IgD-negative memory B cell (primary cell): ENCODE measurements at regions not wholly inside any gene's neighbourhood (a gene's known extent, or its start where the extent isn't known, plus 50 kb on each side); places are given as distances from the start of the nearest gene placed in this dataset.

Experiments
- H3K27ac Mint-ChIP-seq, 3 donors: one replicate each; pipeline ENCODE4 v1.8.0; 2020 to 2022; ENCODE audit warnings: mild to moderate bottlenecking in 3 of 3, mixed read lengths in 3 of 3, moderate library complexity in 1 of 3
- H3K27me3 Mint-ChIP-seq: one replicate; pipeline ENCODE4 v1.8.0; 2021; ENCODE audit warnings: mixed read lengths
- H3K36me3 Mint-ChIP-seq: one replicate; pipeline ENCODE4 v1.8.0; 2020; ENCODE audit warnings: mild to moderate bottlenecking, mixed read lengths
- H3K4me1 Mint-ChIP-seq, 3 donors: one replicate each; pipeline ENCODE4 v1.8.0; 2020 to 2022; ENCODE audit warnings: mixed read lengths in 3 of 3, mild to moderate bottlenecking in 1 of 3
- H3K4me3 Mint-ChIP-seq, 4 donors: one replicate each; pipeline ENCODE4 v1.8.0; 2020 to 2022; ENCODE audit warnings: mild to moderate bottlenecking in 4 of 4, mixed read lengths in 4 of 4, moderate library complexity in 3 of 4
- H3K9me3 Mint-ChIP-seq, 3 donors: one replicate each; pipeline ENCODE4 v1.8.0; 2020 to 2021; ENCODE audit warnings: mixed read lengths in 3 of 3, mild to moderate bottlenecking in 1 of 3

GRCh38 chr15:25237291-25237978 lies 201.4 kb downstream of the UBE3A start:
- Mint-ChIP-seq H3K9me3 (peaks cover 0 to 5% (median 0%) of the 10 kb centered on the region in 3 donors), H3K27me3 (no peaks in the 10 kb centered on the region), H3K36me3 (no peaks in the 10 kb centered on the region), H3K4me1 (no peaks in the 10 kb centered on the region), H3K27ac (no peak overlapping the region), H3K4me3 (no peak overlapping the region)

- no peaks in the 10 kb centered on the region for H3K4me1 Mint-ChIP-seq
- no peaks in the 10 kb centered on the region for H3K36me3 Mint-ChIP-seq
- peaks cover 0 to 5% (median 0%) of the 10 kb centered on the region in 3 donors for H3K9me3 Mint-ChIP-seq
- H3K27me3 Mint-ChIP-seq, result no peaks in the 10 kb centered on the region
- no peak overlapping the region for H3K27ac Mint-ChIP-seq
- H3K4me3 Mint-ChIP-seq, result no peak overlapping the region
These were observed 200.7 kb downstream of the UBE3A start for GRCh38 chr15:25238126-25238525.

- Mint-ChIP-seq H3K9me3 (peaks cover 0 to 5% (median 0%) of the 10 kb centered on the region in 3 donors), H3K27ac (no peak overlapping the region), H3K4me3 (no peak overlapping the region), H3K36me3 (no peaks in the 10 kb centered on the region), H3K4me1 (no peaks in the 10 kb centered on the region), H3K27me3 (no peaks in the 10 kb centered on the region)
These were observed 199.9 kb downstream of the UBE3A start for GRCh38 chr15:25238716-25239470.

- no peak overlapping the region for H3K27ac Mint-ChIP-seq
- H3K27me3 Mint-ChIP-seq, result no peaks in the 10 kb centered on the region
- no peak overlapping the region for H3K4me3 Mint-ChIP-seq
- H3K36me3 Mint-ChIP-seq, result no peaks in the 10 kb centered on the region
- peaks cover 0 to 5% (median 0%) of the 10 kb centered on the region in 3 donors for H3K9me3 Mint-ChIP-seq
- no peaks in the 10 kb centered on the region for H3K4me1 Mint-ChIP-seq
These were observed 199.1 kb downstream of the UBE3A start for GRCh38 chr15:25239471-25240345.

GRCh38 chr15:25240461-25241021 lies 198.3 kb downstream of the UBE3A start:
- H3K4me1 Mint-ChIP-seq, result no peaks in the 10 kb centered on the region
- H3K27me3 Mint-ChIP-seq, result no peaks in the 10 kb centered on the region
- peaks cover 0 to 7% (median 0%) of the 10 kb centered on the region in 3 donors for H3K9me3 Mint-ChIP-seq
- no peak overlapping the region for H3K27ac Mint-ChIP-seq
- no peak overlapping the region for H3K4me3 Mint-ChIP-seq
- H3K36me3 Mint-ChIP-seq, result no peaks in the 10 kb centered on the region

GRCh38 chr15:25241241-25241801 lies 197.5 kb downstream of the UBE3A start:
- no peaks in the 10 kb centered on the region for H3K4me1 Mint-ChIP-seq
- peaks cover 0 to 7% (median 0%) of the 10 kb centered on the region in 3 donors for H3K9me3 Mint-ChIP-seq
- no peaks in the 10 kb centered on the region for H3K36me3 Mint-ChIP-seq
- no peak overlapping the region for H3K4me3 Mint-ChIP-seq
- H3K27me3 Mint-ChIP-seq, result no peaks in the 10 kb centered on the region
- no peak overlapping the region for H3K27ac Mint-ChIP-seq

GRCh38 chr15:25242166-25242879 lies 196.5 kb downstream of the UBE3A start:
- Mint-ChIP-seq H3K9me3 (peaks cover 0 to 7% (median 0%) of the 10 kb centered on the region in 3 donors), H3K4me1 (no peaks in the 10 kb centered on the region), H3K36me3 (no peaks in the 10 kb centered on the region), H3K4me3 (no peak overlapping the region), H3K27me3 (no peaks in the 10 kb centered on the region), H3K27ac (no peak overlapping the region)

- Mint-ChIP-seq H3K9me3 (peaks cover 0 to 7% (median 0%) of the 10 kb centered on the region in 3 donors), H3K4me3 (no peak overlapping the region), H3K27me3 (no peaks in the 10 kb centered on the region), H3K27ac (no peak overlapping the region), H3K36me3 (no peaks in the 10 kb centered on the region), H3K4me1 (no peaks in the 10 kb centered on the region)
These were observed 195.6 kb downstream of the UBE3A start for GRCh38 chr15:25242957-25243799.

GRCh38 chr15:25243800-25244097 lies 195.1 kb downstream of the UBE3A start:
- no peaks in the 10 kb centered on the region for H3K36me3 Mint-ChIP-seq
- no peak overlapping the region for H3K27ac Mint-ChIP-seq
- no peaks in the 10 kb centered on the region for H3K27me3 Mint-ChIP-seq
- H3K4me1 Mint-ChIP-seq, result no peaks in the 10 kb centered on the region
- peaks cover 0 to 7% (median 0%) of the 10 kb centered on the region in 3 donors for H3K9me3 Mint-ChIP-seq
- no peak overlapping the region for H3K4me3 Mint-ChIP-seq

GRCh38 chr15:25244731-25245585 lies 193.9 kb downstream of the UBE3A start:
- Mint-ChIP-seq H3K9me3 (peaks cover 0 to 9% (median 0%) of the 10 kb centered on the region in 3 donors), H3K27me3 (no peaks in the 10 kb centered on the region), H3K4me3 (no peak overlapping the region), H3K36me3 (no peaks in the 10 kb centered on the region), H3K27ac (no peak overlapping the region), H3K4me1 (no peaks in the 10 kb centered on the region)

GRCh38 chr15:25245801-25246622 lies 192.8 kb downstream of the UBE3A start:
- no peaks in the 10 kb centered on the region for H3K4me1 Mint-ChIP-seq
- no peaks in the 10 kb centered on the region for H3K27me3 Mint-ChIP-seq
- no peak overlapping the region for H3K4me3 Mint-ChIP-seq
- no peak overlapping the region for H3K27ac Mint-ChIP-seq
- no peaks in the 10 kb centered on the region for H3K36me3 Mint-ChIP-seq
- peaks cover 0 to 4% (median 0%) of the 10 kb centered on the region in 3 donors for H3K9me3 Mint-ChIP-seq
